Psoas muscle (tissue), 7 donors: ENCODE measurements at regions not wholly inside any gene's neighbourhood (a gene's known extent, or its start where the extent isn't known, plus 50 kb on each side); places are given as distances from the start of the nearest gene placed in this dataset.
A peak's percentile ranks its signal among the peaks of the same experiment; 100 is the strongest.

Experiments
- ATAC-seq, 4 donors: fragments of 200-7000 bp; cut with Tn5 transposase; one replicate each; pipeline ENCODE4 v1.9.1; 2020; ENCODE audit warnings: moderate library complexity in 3 of 4, mild to moderate bottlenecking in 2 of 4
- DNase-seq, 2 donors: peaks; one replicate each; pipeline ENCODE4 v3.0.0-alpha.2; 2020
- H3K27ac ChIP-seq: fragments of 200-600 bp; one replicate; pipeline ENCODE4 v1.8.0; 2022
- H3K27me3 ChIP-seq, 3 donors: fragments of 200-600 bp in 1 of 3; one replicate each; pipeline versions ENCODE4 v1.6.1 to v1.8.0; 2013 to 2022; ENCODE audit warnings: low read length in 2 of 3, mild to moderate bottlenecking in 2 of 3, moderate library complexity in 1 of 3; ENCODE audit not compliant: insufficient read depth in 3 of 3
- H3K36me3 ChIP-seq, 2 donors: fragments of 200-600 bp in 1 of 2; one replicate each; pipeline versions ENCODE4 v1.6.1 to v1.8.0; 2013 to 2022; ENCODE audit warnings: low read depth in 1 of 2, mild to moderate bottlenecking in 1 of 2, moderate library complexity in 1 of 2; ENCODE audit not compliant: insufficient read depth in 1 of 2
- H3K4me1 ChIP-seq: fragments of 200-600 bp; one replicate; pipeline ENCODE4 v1.8.0; 2022
- H3K4me3 ChIP-seq: fragments of 200-600 bp; one replicate; pipeline ENCODE4 v1.8.0; 2022; ENCODE audit warnings: mild to moderate bottlenecking
- H3K9me3 ChIP-seq: fragments of 200-600 bp; one replicate; pipeline ENCODE4 v1.8.0; 2022
- WGBS, 3 donors: extraction: QIAGEN DNeasy Blood & Tissue Kit; methylation state at CpG; one replicate each; pipeline versions ENCODE4 v1.1.6 to v1.1.7; 2013; 5-methylcytosine and 5-hydroxymethylcytosine counted together
- intact Hi-C, 2 donors: fragments of 100-400 bp; cut with DNase I; formaldehyde crosslinking; loops; one replicate each; pipeline versions ENCODE4 v1.11.0 to v1.14.2; 2022
- TF ChIP-seq, protein P1 (sequence below): fragments of 200-600 bp; IDR thresholded peaks from one replicate; pipeline ENCODE4 v1.8.0; 2022; ENCODE audit warnings: antibody characterized with exemption
- donor health status: healthy with polysubstance abuse.
- donor health status: DM: no; HTN: no; CAD: no; lungs with moderate emphysema.
- donor health status: Bipolar disorder and iron deficiency.
- donor health status: healthy.
- donor health status: DM: yes; HTN: yes; CAD: no.
- donor health status: DM: no; HTN: no; CAD: no.
- donor health status: DM: yes; HTN: yes; CAD: no.

- no peaks in the 10 kb centered on the region for H3K9me3 ChIP-seq
- peaks cover 13% of the 10 kb centered on the region for H3K4me1 ChIP-seq
- H3K4me3 ChIP-seq: peak overlapping the region; percentile 19
- H3K27ac ChIP-seq: peak overlapping the region; percentile 61
- 12 to 24% (median 12%) methylated on average over 5 of the region's 5 CpGs for WGBS, 3 donors
- no peaks in the 10 kb centered on the region for H3K27me3 ChIP-seq
- intact Hi-C loops: loop anchor here in 1 of 2 donors (5.0 kb wide), 1 partner anchor 221 kb away; the partner anchor contains the start of gene UBE2E3
- TF ChIP-seq, protein P1, sequence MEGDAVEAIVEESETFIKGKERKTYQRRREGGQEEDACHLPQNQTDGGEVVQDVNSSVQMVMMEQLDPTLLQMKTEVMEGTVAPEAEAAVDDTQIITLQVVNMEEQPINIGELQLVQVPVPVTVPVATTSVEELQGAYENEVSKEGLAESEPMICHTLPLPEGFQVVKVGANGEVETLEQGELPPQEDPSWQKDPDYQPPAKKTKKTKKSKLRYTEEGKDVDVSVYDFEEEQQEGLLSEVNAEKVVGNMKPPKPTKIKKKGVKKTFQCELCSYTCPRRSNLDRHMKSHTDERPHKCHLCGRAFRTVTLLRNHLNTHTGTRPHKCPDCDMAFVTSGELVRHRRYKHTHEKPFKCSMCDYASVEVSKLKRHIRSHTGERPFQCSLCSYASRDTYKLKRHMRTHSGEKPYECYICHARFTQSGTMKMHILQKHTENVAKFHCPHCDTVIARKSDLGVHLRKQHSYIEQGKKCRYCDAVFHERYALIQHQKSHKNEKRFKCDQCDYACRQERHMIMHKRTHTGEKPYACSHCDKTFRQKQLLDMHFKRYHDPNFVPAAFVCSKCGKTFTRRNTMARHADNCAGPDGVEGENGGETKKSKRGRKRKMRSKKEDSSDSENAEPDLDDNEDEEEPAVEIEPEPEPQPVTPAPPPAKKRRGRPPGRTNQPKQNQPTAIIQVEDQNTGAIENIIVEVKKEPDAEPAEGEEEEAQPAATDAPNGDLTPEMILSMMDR: no peak
- H3K36me3 ChIP-seq: no peaks in the 10 kb centered on the region
- DNase-seq (no peak), ATAC-seq (peak; percentile 85 to 95 (median 88))
These were observed 219.2 kb upstream of the UBE2E3 start for GRCh38 chr2:180761224-180761623.

DNA sequence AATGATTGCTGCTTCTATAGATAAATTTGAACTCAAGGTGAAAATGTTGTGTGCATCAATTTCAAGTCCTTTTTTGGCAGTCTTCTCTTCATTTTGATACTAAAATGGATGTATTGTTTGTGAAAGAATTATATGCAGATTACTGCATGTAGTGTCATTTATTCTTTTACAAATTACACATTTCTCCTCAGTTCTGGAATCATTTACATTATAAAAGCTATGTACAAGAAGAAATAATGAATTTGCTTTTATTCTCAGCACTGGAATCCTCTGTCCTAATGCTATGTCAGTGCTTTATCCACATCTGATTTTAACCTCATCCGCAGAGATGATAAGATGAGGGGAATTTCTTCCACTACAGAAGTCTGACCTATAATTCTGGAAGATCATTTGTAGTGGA is 220.8 kb upstream of the UBE2E3 start:
- TF ChIP-seq, protein P1: no peak
- 95 to 98% (median 97%) methylated on average over 1 of the region's 1 CpG for WGBS, 3 donors
- peaks cover 13% of the 10 kb centered on the region for H3K4me1 ChIP-seq
- H3K36me3 ChIP-seq: no peaks in the 10 kb centered on the region
- intact Hi-C loops: loop anchor here in 1 of 2 donors (5.0 kb wide), 1 partner anchor 223 kb away; the partner anchor contains the start of gene UBE2E3
- DNase-seq (no peak), ATAC-seq (no peak)
- no peaks in the 10 kb centered on the region for H3K9me3 ChIP-seq
- H3K27ac ChIP-seq: no peak overlapping the region
- no peaks in the 10 kb centered on the region for H3K27me3 ChIP-seq
- no peak overlapping the region for H3K4me3 ChIP-seq

GRCh38 chr2:180753809-180754761 is 226.3 kb upstream of the UBE2E3 start:
- Histone ChIP-seq H3K9me3 (no peaks in the 10 kb centered on the region), H3K4me1 (no peaks in the 10 kb centered on the region), H3K4me3 (no peak overlapping the region), H3K36me3 (no peaks in the 10 kb centered on the region), H3K27me3 (no peaks in the 10 kb centered on the region), H3K27ac (no peak overlapping the region)
- no peak for ATAC-seq
- 89 to 92% (median 90%) methylated on average over 5 of the region's 5 CpGs for WGBS, 3 donors
- intact Hi-C loops: no loop called here
- TF ChIP-seq, protein P1: no peak
- DNase-seq: no peak

GRCh38 chr2:180751306-180751920 is 229.0 kb upstream of the UBE2E3 start:
- no peaks in the 10 kb centered on the region for H3K36me3 ChIP-seq
- no peaks in the 10 kb centered on the region for H3K9me3 ChIP-seq
- intact Hi-C loops: no loop called here
- DNase-seq (no peak), ATAC-seq (no peak)
- WGBS, 3 donors: 72 to 87% (median 79%) methylated on average over 4 of the region's 4 CpGs
- H3K27ac ChIP-seq: no peak overlapping the region
- no peaks in the 10 kb centered on the region for H3K27me3 ChIP-seq
- TF ChIP-seq, protein P1: no peak
- no peak overlapping the region for H3K4me3 ChIP-seq
- H3K4me1 ChIP-seq: peaks cover 7% of the 10 kb centered on the region
